Muscle layer of colon (tissue), 2 donors: ENCODE measurements at regions not wholly inside any gene's neighbourhood (a gene's known extent, or its start where the extent isn't known, plus 50 kb on each side); places are given as distances from the start of the nearest gene placed in this dataset.

Experiments
- H3K27ac ChIP-seq: one replicate; pipeline ENCODE4 v1.7.0; 2013; ENCODE audit warnings: low read depth, mild to moderate bottlenecking, low read length, moderate library complexity
- H3K27me3 ChIP-seq, 2 donors: one replicate each; pipeline ENCODE4 v1.7.0; 2013; ENCODE audit warnings: low read length in 2 of 2, mild to moderate bottlenecking in 2 of 2; ENCODE audit not compliant: insufficient read depth in 2 of 2, control insufficient read depth in 1 of 2
- H3K36me3 ChIP-seq: one replicate; pipeline ENCODE4 v1.7.0; 2013; ENCODE audit warnings: mild to moderate bottlenecking, low read length; ENCODE audit not compliant: insufficient read depth
- H3K4me1 ChIP-seq: one replicate; pipeline ENCODE4 v1.7.0; 2013; ENCODE audit warnings: mild to moderate bottlenecking, low read length; ENCODE audit not compliant: insufficient read depth
- H3K4me3 ChIP-seq, 2 donors: one replicate each; pipeline ENCODE4 v1.7.0; 2013; ENCODE audit warnings: low read length in 2 of 2, low read depth in 1 of 2, mild to moderate bottlenecking in 1 of 2, moderate library complexity in 1 of 2
- H3K9ac ChIP-seq: one replicate; pipeline ENCODE4 v1.7.0; 2013; ENCODE audit warnings: low read length
- H3K9me3 ChIP-seq: one replicate; pipeline ENCODE4 v1.7.0; 2013; ENCODE audit warnings: mild to moderate bottlenecking, low read length
- donor health status: abdominal sarcoma.
- donor health status: Adenocarcinoma of cecum.

- H3K27me3 ChIP-seq, result no peaks in the 10 kb centered on the region
- peaks cover 8% of the 10 kb centered on the region for H3K4me1 ChIP-seq
- no peak overlapping the region for H3K9ac ChIP-seq
- H3K27ac ChIP-seq, result no peak overlapping the region
- no peaks in the 10 kb centered on the region for H3K9me3 ChIP-seq
- H3K4me3 ChIP-seq, result no peak overlapping the region
- H3K36me3 ChIP-seq, result no peaks in the 10 kb centered on the region
Measured at GRCh38 chr5:7317751-7318150, 78.2 kb upstream of the ADCY2 start.

GRCh38 chr5:7320701-7321301 is 75.1 kb upstream of the ADCY2 start:
- H3K36me3 ChIP-seq, result no peaks in the 10 kb centered on the region
- H3K9ac ChIP-seq, result no peak overlapping the region
- peaks cover 8% of the 10 kb centered on the region for H3K4me1 ChIP-seq
- no peak overlapping the region for H3K27ac ChIP-seq
- H3K4me3 ChIP-seq, result no peak overlapping the region
- no peaks in the 10 kb centered on the region for H3K9me3 ChIP-seq
- no peaks in the 10 kb centered on the region for H3K27me3 ChIP-seq

- H3K36me3 ChIP-seq, result no peaks in the 10 kb centered on the region
- peaks cover 8% of the 10 kb centered on the region for H3K4me1 ChIP-seq
- no peak overlapping the region for H3K27ac ChIP-seq
- H3K27me3 ChIP-seq, result no peaks in the 10 kb centered on the region
- H3K9ac ChIP-seq, result no peak overlapping the region
- H3K4me3 ChIP-seq, result no peak overlapping the region
- H3K9me3 ChIP-seq, result no peaks in the 10 kb centered on the region
Measured at GRCh38 chr5:7321724-7322123, 74.2 kb upstream of the ADCY2 start.

- no peak overlapping the region for H3K9ac ChIP-seq
- H3K27me3 ChIP-seq, result no peaks in the 10 kb centered on the region
- no peaks in the 10 kb centered on the region for H3K36me3 ChIP-seq
- peaks cover 8% of the 10 kb centered on the region for H3K4me1 ChIP-seq
- no peaks in the 10 kb centered on the region for H3K9me3 ChIP-seq
- H3K4me3 ChIP-seq, result no peak overlapping the region
- no peak overlapping the region for H3K27ac ChIP-seq
Measured at GRCh38 chr5:7324919-7325318, 71.0 kb upstream of the ADCY2 start.

GRCh38 chr5:7325975-7326913 is 69.7 kb upstream of the ADCY2 start:
- no peaks in the 10 kb centered on the region for H3K27me3 ChIP-seq
- no peak overlapping the region for H3K4me3 ChIP-seq
- no peaks in the 10 kb centered on the region for H3K36me3 ChIP-seq
- peaks cover 8% of the 10 kb centered on the region for H3K4me1 ChIP-seq
- H3K9ac ChIP-seq, result no peak overlapping the region
- H3K27ac ChIP-seq, result no peak overlapping the region
- no peaks in the 10 kb centered on the region for H3K9me3 ChIP-seq

GRCh38 chr5:7329141-7329540 is 66.8 kb upstream of the ADCY2 start:
- no peaks in the 10 kb centered on the region for H3K36me3 ChIP-seq
- H3K4me1 ChIP-seq, result no peaks in the 10 kb centered on the region
- H3K27me3 ChIP-seq, result no peaks in the 10 kb centered on the region
- no peak overlapping the region for H3K9ac ChIP-seq
- no peaks in the 10 kb centered on the region for H3K9me3 ChIP-seq
- H3K4me3 ChIP-seq, result no peak overlapping the region
- H3K27ac ChIP-seq, result no peak overlapping the region

GRCh38 chr5:7329712-7330111 is 66.2 kb upstream of the ADCY2 start:
- Histone ChIP-seq H3K9ac (no peak overlapping the region), H3K36me3 (no peaks in the 10 kb centered on the region), H3K9me3 (no peaks in the 10 kb centered on the region), H3K4me3 (no peak overlapping the region), H3K27me3 (no peaks in the 10 kb centered on the region), H3K4me1 (no peaks in the 10 kb centered on the region), H3K27ac (no peak overlapping the region)

- H3K27me3 ChIP-seq, result no peaks in the 10 kb centered on the region
- H3K4me3 ChIP-seq, result no peak overlapping the region
- no peaks in the 10 kb centered on the region for H3K9me3 ChIP-seq
- H3K27ac ChIP-seq, result no peak overlapping the region
- no peak overlapping the region for H3K9ac ChIP-seq
- no peaks in the 10 kb centered on the region for H3K36me3 ChIP-seq
- no peaks in the 10 kb centered on the region for H3K4me1 ChIP-seq
Measured at GRCh38 chr5:7330256-7330655, 65.7 kb upstream of the ADCY2 start.

- Histone ChIP-seq H3K9me3 (no peaks in the 10 kb centered on the region), H3K36me3 (no peaks in the 10 kb centered on the region), H3K4me3 (no peak overlapping the region), H3K4me1 (no peaks in the 10 kb centered on the region), H3K9ac (no peak overlapping the region), H3K27ac (no peak overlapping the region), H3K27me3 (no peaks in the 10 kb centered on the region)
Measured at GRCh38 chr5:7331131-7331530, 64.8 kb upstream of the ADCY2 start.
